SJCRH30 (cell line): ENCODE measurements at regions not wholly inside any gene's neighbourhood (a gene's known extent, or its start where the extent isn't known, plus 50 kb on each side); places are given as distances from the start of the nearest gene placed in this dataset.

ENCODE experiments used
- DNase-seq, 2 experiments: peaks; one replicate each; pipeline ENCODE4 v3.0.0-alpha.2; 2015 to 2020
- H3K27ac ChIP-seq: fragments of 250-450 bp; sonication (Bioruptor Pico); 2 replicates; pipeline ENCODE4 v1.5.1; 2020; ENCODE audit warnings: mild to moderate bottlenecking, moderate library complexity
- H3K27me3 ChIP-seq: fragments of 250-450 bp; sonication (Bioruptor Pico); 2 replicates; pipeline ENCODE4 v1.5.1; 2020; ENCODE audit warnings: mild to moderate bottlenecking, moderate library complexity
- H3K36me3 ChIP-seq: fragments of 250-450 bp; sonication (Bioruptor Pico); 2 replicates; pipeline ENCODE4 v1.5.1; 2020; ENCODE audit warnings: mild to moderate bottlenecking, moderate library complexity
- H3K4me1 ChIP-seq: fragments of 250-450 bp; sonication (Bioruptor Pico); 2 replicates; pipeline ENCODE4 v1.5.1; 2020; ENCODE audit warnings: mild to moderate bottlenecking, moderate library complexity
- H3K4me3 ChIP-seq: fragments of 250-450 bp; sonication (Bioruptor Pico); 2 replicates; pipeline ENCODE4 v1.5.1; 2020; ENCODE audit warnings: mild to moderate bottlenecking, moderate library complexity
- H3K9me3 ChIP-seq: fragments of 250-450 bp; sonication (Bioruptor Pico); replicated peaks from 2 replicates; pipeline ENCODE4 v1.5.1; 2020; ENCODE audit warnings: mild to moderate bottlenecking, moderate library complexity

DNA sequence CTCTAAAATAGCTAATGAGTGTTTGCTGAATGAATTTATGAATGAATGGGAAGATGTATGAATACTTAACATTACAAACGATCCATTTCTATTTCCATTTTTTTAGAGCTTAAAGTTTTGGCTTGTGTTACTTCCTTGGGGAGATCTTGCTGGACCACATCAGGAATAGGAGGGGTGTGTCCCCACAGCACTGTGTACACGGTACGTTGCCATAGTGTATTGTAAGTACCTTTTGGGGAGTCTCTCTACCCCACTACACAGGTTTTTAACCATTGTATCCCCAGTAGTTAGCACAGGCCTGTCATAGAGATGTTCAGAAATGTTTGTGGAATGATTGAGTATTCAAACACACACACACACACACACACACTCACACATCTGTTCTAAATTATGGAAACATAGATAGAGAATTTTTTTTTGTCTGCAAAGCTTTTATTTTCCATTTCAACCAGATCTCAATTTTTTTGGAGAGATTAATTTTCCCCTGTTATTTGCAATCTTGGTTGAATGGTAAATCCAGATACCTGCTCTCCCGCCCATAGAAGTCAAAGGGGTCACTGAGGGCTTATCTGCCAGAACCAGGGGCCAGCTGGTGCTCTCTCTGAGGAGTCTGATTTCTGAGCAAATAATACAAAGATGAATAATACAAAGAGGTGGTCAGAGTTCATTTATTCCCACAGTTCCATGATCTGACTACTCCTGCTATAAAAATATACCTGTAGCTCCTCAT lies 471.0 kb downstream of the INSC start:
- no peak for DNase-seq
- Histone ChIP-seq H3K27me3 (no peaks in the 10 kb centered on the region), H3K4me3 (no peak overlapping the region), H3K36me3 (no peaks in the 10 kb centered on the region), H3K4me1 (no peaks in the 10 kb centered on the region), H3K27ac (no peak overlapping the region), H3K9me3 (no peaks in the 10 kb centered on the region)

DNA sequence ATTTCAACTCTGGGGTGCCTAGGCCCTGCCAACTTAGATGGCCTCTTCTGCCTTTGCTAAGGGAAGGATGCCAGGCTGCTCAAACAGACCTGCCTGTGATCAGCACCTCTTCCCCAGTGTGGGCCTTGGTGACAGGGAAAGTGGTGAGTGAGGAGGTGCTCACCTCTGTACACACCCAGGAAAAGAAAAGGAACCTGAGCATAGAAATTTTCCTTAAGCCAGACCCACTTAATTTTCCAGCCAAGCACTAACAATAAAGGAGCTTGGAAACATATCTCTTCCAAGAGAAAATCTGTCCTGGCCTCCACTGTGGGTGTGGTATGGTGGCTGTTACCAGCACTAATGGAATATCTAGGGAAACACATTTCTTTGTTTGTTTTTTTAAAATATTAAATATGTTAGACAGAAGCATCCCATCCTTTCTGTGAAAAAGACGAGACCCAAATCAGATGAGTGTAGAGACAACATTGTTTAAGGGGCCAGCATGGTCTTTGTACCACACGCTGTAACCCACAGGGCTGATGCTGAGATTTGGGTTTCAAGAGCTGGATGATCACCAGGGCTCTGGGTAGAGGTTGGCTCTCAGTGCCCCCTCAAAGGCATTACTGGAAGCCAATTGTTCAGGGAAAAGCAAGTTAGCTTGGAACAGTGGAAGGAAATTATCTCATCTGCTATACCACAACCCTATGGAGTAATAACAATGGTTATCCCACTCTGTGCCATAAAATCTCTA lies 472.2 kb downstream of the INSC start:
- no peak overlapping the region for H3K4me3 ChIP-seq
- no peaks in the 10 kb centered on the region for H3K27me3 ChIP-seq
- no peaks in the 10 kb centered on the region for H3K36me3 ChIP-seq
- no peaks in the 10 kb centered on the region for H3K4me1 ChIP-seq
- no peaks in the 10 kb centered on the region for H3K9me3 ChIP-seq
- H3K27ac ChIP-seq, result no peak overlapping the region
- no peak for DNase-seq

DNA sequence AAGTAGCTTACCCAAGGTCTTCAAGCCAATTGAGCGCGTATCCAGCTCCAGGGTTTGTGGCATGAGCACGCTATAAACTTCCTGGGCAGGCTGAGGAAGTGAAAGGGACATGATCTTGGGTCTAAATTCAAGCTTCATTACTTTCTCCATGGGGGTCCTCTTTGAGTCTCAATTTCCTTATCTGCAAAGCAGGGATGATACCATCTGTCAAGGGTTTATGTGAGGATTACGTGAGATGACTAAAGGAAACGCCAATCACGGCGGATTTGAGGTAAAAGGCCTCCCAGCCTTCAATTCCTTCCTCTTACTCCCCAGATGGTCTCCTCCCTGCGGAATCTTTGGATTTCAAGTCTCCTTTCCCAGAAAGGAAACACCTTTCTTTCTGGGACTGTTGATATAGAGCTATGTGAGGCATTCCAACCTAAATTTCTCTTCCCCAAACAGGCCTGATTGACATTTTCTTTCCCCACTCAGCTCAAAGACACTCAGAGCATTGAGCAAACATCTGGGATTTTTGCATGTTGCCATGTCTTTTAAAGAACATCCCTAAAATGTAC lies 474.4 kb downstream of the INSC start:
- Histone ChIP-seq H3K9me3 (no peaks in the 10 kb centered on the region), H3K27me3 (no peaks in the 10 kb centered on the region), H3K4me3 (no peak overlapping the region), H3K36me3 (no peaks in the 10 kb centered on the region), H3K4me1 (no peaks in the 10 kb centered on the region), H3K27ac (no peak overlapping the region)
- DNase-seq, result no peak

DNA sequence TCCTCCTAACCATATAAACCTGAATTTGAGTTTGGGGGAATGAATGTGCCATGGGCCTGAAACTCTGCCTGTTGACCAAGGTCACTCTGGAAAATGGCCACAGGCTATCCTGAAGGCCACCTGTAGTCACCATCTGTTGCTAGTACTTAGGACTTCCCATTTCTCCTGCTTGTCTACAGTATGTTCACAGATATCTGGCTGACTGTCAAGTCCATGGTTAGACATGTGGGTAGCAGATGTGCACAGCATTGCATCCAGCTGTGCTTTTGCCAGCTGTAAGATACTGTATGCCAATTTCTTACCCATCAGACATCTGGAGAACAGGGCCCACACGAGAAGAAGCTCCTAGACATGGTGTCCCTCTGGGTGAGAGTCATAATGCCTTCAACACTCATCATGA lies 475.4 kb downstream of the INSC start:
- Histone ChIP-seq H3K4me1 (no peaks in the 10 kb centered on the region), H3K36me3 (no peaks in the 10 kb centered on the region), H3K4me3 (no peak overlapping the region), H3K27ac (no peak overlapping the region), H3K27me3 (no peaks in the 10 kb centered on the region), H3K9me3 (no peaks in the 10 kb centered on the region)
- DNase-seq, result no peak

DNA sequence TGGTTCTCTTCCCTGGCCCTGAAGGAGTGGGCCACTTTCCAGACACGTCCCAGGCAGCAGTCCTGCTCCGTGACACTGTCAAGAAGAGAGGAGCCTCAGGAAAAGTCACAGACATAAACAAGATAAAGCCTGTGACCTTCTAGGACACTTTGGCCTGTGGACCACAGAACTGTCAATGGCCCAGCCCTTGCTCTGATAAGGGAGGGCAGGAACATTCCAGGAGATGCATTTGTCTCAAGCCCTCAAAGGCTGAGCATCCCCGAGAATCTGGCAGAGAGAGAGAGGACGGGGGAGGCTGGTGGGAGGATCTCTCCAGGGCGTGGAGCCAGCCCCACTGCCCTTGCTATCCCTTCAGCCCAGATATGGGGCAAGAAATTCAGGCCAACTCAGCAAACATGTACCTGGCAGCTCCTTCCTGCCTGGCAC lies 476.4 kb downstream of the INSC start:
- no peaks in the 10 kb centered on the region for H3K4me1 ChIP-seq
- H3K27ac ChIP-seq, result no peak overlapping the region
- no peak overlapping the region for H3K4me3 ChIP-seq
- H3K36me3 ChIP-seq, result no peaks in the 10 kb centered on the region
- no peaks in the 10 kb centered on the region for H3K27me3 ChIP-seq
- no peaks in the 10 kb centered on the region for H3K9me3 ChIP-seq
- no peak for DNase-seq

DNA sequence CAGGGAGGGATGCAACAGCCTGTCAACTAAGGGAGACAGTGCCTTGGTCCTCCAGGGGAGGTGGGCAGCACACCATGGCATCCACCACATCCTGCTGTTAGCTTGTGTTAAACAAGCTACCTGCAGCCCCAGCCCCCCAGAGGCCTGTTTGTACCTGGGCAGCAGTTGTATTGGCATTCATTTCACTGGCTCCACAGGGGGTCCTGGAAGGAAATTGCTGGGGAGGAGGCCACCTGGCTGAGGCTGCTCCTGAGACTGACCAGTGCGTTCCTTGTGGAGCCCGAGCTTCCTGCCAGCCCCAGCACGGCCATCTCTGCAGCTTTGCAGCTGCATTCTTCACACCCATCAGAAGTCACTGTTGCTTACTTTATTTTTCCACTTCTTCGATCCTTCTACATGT lies 479.9 kb downstream of the INSC start:
- no peak for DNase-seq
- no peaks in the 10 kb centered on the region for H3K27me3 ChIP-seq
- no peaks in the 10 kb centered on the region for H3K4me1 ChIP-seq
- H3K36me3 ChIP-seq, result no peaks in the 10 kb centered on the region
- no peak overlapping the region for H3K4me3 ChIP-seq
- no peak overlapping the region for H3K27ac ChIP-seq
- H3K9me3 ChIP-seq, result no peaks in the 10 kb centered on the region

DNA sequence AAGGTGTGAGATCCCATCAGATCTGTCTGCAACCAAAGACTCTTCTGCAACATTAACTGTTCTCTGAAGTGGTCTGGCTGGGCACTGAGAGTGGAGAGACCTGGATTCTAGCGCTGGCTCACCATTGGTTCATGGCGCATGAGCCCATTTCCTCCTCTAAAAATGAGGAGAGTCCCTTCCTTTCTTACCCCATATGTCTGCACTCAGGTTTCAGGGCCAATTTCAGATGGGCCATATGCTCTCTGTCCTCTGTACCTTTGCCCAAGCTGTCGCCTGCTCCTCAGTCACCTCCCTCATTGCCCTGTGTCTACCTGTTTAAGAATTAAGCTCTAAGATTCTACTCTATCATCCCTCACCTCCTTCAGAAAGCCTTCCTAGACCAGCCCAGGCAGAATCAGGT lies 484.7 kb downstream of the INSC start:
- DNase-seq, result no peak
- Histone ChIP-seq H3K36me3 (no peaks in the 10 kb centered on the region), H3K4me3 (no peak overlapping the region), H3K9me3 (no peaks in the 10 kb centered on the region), H3K4me1 (no peaks in the 10 kb centered on the region), H3K27me3 (no peaks in the 10 kb centered on the region; the same call in 1 of the 2 replicates), H3K27ac (no peak overlapping the region)

DNA sequence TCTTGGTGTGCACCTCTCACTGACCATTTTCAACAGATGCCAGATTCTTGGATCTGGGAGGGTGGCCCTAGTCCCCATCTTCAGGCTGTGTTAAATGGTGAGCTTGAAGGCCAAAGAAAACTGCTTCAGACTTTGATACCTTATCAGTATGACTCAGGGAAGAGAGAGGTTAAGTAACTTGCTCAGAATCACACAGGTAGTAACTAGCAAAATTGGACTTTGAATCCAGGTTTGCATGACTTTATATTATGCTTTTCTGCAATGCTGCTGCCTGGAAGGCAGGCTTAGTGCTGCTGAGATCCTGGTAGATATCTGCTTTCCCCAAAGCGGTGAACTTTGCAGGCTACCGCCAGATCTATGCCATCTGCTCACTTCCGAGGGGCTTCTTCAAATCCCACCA lies 487.3 kb downstream of the INSC start:
- H3K9me3 ChIP-seq, result no peaks in the 10 kb centered on the region

DNA sequence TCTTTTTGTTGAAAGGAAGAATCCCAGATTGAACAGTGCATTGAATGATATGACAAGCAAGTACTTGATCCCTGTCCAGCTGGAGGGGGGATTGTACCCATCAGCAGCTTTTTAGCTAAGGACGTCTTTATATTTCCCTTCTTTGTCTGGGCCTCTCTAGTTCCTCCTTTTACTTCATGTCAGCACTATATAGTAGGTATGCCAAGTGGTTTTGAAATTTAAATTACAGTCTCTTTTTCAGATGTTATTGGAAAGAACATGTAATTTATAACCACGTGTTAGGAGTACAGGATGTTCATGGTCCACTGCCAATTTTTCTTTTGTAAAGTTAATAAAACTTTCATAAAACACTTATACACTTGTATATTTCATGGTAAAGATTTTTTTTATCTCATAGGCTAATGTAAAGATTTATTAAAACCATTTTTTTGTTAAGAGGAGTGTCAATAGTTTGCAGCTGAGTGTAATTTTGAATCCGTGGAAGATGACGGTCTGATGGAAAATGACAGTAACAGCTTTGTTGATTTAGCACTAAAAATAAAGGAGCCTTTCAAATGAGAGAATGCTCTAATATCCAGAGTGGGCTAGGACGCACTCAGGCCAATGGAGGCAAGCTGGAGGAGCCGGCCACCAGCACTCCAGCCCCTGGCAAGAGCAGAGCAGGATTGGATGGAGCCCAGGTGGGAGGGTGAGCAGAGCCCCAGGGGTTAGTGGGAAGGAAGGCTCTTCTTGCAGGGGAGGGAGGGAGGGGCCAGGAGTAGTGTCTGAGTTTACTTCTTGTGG lies 488.3 kb downstream of the INSC start:
- Histone ChIP-seq H3K27ac (no peak overlapping the region), H3K27me3 (no peaks in the 10 kb centered on the region; the same call in 1 of the 2 replicates), H3K9me3 (no peaks in the 10 kb centered on the region)

More for the DNA sequence above, 487.3 kb downstream of the INSC start:
- DNase-seq, result no peak
- Histone ChIP-seq H3K4me1 (no peaks in the 10 kb centered on the region), H3K36me3 (no peaks in the 10 kb centered on the region), H3K4me3 (no peak overlapping the region), H3K27me3 (no peaks in the 10 kb centered on the region; the same call in 1 of the 2 replicates), H3K27ac (no peak overlapping the region)

DNA sequence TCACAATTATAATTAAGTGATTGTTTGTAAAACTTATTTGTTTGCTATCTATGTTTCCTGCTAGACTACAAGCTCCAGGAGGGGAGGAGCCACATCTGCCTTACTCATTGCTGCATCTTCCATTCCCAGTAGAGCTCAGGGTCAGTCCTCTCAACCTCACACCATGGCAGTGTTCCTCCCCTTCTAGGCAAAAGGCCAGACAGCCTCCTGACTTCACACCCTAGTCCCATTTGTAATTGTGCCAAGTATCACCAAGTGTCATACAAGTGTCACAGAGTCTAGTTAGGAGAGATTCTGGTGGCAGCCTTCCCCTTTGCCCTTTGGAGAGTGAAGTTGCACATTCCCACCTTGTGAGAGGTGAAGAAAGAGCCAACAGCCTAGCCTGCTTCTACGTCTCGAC lies 490.4 kb downstream of the INSC start:
- Histone ChIP-seq H3K9me3 (no peaks in the 10 kb centered on the region), H3K4me3 (no peak overlapping the region), H3K4me1 (no peaks in the 10 kb centered on the region), H3K36me3 (no peaks in the 10 kb centered on the region), H3K27ac (no peak overlapping the region), H3K27me3 (no peaks in the 10 kb centered on the region; the same call in 1 of the 2 replicates)
- DNase-seq, result no peak

More for the DNA sequence above, 488.3 kb downstream of the INSC start:
- no peak for DNase-seq
- Histone ChIP-seq H3K4me3 (no peak overlapping the region), H3K36me3 (no peaks in the 10 kb centered on the region), H3K4me1 (no peaks in the 10 kb centered on the region)

DNA sequence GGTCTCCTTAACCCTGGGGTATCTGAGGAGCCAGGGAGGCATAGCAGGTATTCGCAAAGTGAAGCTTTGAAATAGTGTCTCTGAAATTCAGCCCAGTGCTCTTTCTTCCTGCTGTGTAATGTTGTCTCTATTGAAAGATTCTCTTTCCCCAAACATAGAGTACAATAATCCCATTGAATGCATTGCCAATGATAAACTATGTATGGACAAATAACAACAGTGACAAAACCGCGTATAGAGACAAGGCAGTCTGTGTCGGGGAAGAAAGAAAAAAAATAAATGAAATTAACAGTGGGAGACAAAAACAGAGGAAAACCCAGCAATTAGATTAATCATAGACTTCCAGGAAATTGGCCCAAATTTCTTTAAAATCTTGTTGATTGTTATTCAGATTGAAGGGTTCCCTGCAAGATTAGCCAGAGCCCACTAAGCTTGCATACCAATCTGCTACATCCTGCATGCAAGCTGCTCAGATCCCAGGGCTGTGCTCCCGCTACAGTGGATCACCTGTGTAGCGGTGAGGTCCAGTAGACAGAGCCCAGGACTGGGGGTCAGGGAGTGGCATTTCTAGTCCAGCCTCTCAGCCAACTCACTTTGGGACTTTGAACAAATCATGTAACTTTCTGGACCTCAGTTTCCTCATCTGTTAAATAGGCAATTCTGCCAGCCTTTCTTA lies 492.8 kb downstream of the INSC start:
- H3K9me3 ChIP-seq, result no peaks in the 10 kb centered on the region
- DNase-seq, result no peak
- H3K4me1 ChIP-seq, result no peaks in the 10 kb centered on the region
- no peaks in the 10 kb centered on the region for H3K36me3 ChIP-seq
- H3K27ac ChIP-seq, result no peak overlapping the region
- H3K4me3 ChIP-seq, result no peak overlapping the region
- H3K27me3 ChIP-seq, result no peaks in the 10 kb centered on the region; the same call in 1 of the 2 replicates

DNA sequence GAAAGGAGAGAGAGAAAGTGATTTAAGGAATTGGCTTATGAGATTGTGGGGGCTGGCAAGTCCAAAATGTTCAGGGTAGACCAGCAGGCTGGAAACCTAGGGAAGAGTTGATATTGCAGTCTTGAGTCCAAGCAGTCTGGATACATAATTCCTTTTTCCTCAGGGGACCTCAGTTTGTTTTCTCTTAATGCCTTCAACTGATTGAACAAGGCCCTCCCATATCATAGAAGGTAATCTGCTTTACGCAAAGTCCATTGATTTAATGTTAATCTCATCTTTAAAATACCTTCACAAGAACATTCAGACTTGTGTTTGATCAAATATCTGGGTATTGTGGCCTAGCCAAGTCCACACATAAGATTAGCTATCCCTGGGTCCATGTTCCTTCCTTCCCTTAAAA lies 494.7 kb downstream of the INSC start:
- no peaks in the 10 kb centered on the region for H3K36me3 ChIP-seq
- peaks cover 3% of the 10 kb centered on the region; the same call in 1 of the 2 replicates for H3K27me3 ChIP-seq
- no peaks in the 10 kb centered on the region for H3K9me3 ChIP-seq
- no peak overlapping the region for H3K4me3 ChIP-seq
- no peaks in the 10 kb centered on the region for H3K4me1 ChIP-seq
- no peak overlapping the region for H3K27ac ChIP-seq
- no peak for DNase-seq

DNA sequence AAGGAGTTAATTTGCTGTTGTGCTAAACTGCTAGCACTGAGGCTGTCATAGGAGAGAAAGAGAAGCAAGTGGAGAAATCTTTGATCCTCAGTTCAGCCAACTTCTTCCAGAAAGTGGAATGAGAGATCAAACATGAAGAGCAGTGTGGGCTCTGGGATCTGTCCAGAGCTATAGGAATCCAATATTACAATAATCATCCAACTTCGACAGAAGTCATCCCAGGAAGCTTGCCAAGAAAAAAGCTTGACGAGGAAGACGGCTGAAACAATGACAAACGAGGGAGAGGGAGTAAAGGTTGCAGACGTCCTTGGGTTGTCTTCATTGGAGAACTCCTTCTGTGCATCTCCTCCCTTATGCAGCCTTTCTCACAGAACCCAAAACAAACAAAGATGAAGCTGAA lies 496.2 kb downstream of the INSC start:
- no peak for DNase-seq
- Histone ChIP-seq H3K27me3 (peaks cover 3% of the 10 kb centered on the region; the same call in 1 of the 2 replicates), H3K9me3 (no peaks in the 10 kb centered on the region), H3K4me1 (no peaks in the 10 kb centered on the region), H3K4me3 (no peak overlapping the region), H3K27ac (no peak overlapping the region), H3K36me3 (no peaks in the 10 kb centered on the region)

DNA sequence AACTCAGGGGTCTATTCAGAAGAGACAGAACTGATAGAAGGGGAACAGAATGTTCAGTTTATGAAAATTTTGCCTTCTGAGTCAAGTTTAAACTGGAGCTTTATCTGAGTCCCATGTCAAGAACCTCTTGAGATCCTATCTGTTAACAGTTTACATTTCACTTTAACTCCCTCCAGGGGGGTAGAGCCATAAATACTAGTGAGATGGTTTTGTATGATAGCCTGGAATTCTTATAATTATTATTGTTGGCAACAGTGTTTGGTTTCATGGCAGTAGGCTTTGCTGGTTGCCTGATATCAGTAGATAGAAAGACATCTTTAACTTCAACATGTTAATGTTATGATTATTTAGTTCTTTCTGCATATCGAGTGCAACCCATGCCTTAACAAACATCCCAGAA lies 498.5 kb downstream of the INSC start:
- Histone ChIP-seq H3K27ac (no peak overlapping the region), H3K36me3 (no peaks in the 10 kb centered on the region), H3K4me1 (no peaks in the 10 kb centered on the region), H3K27me3 (peaks cover 3% of the 10 kb centered on the region; the same call in 1 of the 2 replicates), H3K9me3 (no peaks in the 10 kb centered on the region), H3K4me3 (no peak overlapping the region)
- DNase-seq, result no peak
